Fibroblast of skin of scalp (primary cell): ENCODE measurements at regions not wholly inside any gene's neighbourhood (a gene's known extent, or its start where the extent isn't known, plus 50 kb on each side); places are given as distances from the start of the nearest gene placed in this dataset.

ENCODE experiments used
- DNase-seq: peaks from one replicate; pipeline ENCODE4 v3.0.0-alpha.2; 2013

DNA sequence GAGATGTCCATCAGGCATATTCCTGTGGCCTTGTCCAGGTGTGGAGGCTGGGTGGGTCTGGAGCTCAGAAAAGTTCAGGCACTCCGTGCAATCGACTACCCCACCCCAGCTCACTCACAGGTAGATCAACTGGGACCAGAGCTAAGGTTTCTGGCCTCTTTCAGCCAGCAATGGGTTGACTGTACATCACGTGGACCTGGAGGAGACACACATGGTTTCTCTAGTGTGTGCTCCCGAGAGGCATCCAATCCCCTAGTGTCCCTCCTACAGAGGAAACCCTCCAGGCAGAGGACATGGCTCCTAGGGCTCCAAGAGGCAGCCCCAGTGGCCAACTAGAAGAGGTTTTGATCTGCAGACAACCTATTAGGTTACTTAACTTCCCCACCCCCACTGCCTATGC lies 119.5 kb upstream of the RGS6 start:
- DNase-seq, result no peak

DNA sequence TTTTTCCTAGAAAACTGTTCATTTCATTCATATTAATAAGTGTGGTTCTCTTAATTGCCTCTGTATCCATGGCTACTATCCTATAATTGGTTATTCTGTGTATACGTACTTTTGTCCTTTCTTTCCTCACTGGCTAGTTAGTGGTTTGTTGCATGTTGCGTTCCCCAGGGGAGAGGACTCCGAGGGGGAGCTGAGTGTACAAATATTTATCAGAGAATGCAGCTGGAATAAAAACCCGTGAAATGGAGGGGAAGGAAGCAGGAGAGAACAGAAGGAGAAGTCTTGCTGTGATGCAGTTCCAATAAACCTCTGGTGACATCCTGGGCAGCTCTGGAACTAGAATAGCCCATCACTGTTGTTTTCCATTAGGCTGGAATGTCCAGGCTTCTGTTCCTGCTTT lies 117.1 kb upstream of the RGS6 start:
- no peak for DNase-seq

DNA sequence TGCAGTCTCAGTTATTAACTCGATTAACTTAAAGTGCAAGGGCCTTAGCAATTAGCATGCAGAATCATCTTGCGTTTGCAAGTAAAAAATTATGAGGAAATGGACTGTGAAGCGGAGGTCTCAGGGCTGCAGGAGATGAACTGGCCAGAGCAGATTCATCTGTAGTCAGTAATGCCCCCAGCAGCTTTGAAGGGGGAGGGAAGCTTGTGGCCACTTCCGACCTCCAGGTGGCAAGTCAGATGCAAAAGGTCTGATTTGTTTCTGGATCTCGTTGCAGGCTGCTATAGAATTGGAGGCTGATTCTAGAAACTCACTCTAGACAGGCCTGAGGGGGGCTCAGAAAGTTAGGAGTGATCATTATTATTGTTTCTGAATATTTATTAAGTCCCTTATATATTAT lies 107.4 kb upstream of the RGS6 start:
- DNase-seq, result no peak

DNA sequence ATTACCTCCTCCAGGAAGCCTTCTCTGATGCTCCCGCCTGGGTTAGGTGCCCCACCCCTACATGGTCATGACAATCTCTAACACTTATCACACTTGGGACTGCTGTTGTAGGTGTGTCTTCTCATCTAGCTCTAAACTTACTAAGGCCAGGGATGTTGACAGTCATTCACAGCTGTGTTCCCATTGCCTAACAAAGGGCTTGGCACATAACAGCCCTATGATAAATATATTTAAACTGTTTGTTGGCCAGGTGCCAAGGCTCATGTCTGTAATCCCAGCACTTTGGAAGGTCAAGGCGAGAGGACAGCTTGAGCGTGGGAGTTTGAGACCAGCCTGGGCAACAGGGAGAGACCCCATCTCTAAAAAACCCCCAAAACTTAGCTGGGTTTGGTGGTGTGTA lies 98.8 kb upstream of the RGS6 start:
- no peak for DNase-seq

DNA sequence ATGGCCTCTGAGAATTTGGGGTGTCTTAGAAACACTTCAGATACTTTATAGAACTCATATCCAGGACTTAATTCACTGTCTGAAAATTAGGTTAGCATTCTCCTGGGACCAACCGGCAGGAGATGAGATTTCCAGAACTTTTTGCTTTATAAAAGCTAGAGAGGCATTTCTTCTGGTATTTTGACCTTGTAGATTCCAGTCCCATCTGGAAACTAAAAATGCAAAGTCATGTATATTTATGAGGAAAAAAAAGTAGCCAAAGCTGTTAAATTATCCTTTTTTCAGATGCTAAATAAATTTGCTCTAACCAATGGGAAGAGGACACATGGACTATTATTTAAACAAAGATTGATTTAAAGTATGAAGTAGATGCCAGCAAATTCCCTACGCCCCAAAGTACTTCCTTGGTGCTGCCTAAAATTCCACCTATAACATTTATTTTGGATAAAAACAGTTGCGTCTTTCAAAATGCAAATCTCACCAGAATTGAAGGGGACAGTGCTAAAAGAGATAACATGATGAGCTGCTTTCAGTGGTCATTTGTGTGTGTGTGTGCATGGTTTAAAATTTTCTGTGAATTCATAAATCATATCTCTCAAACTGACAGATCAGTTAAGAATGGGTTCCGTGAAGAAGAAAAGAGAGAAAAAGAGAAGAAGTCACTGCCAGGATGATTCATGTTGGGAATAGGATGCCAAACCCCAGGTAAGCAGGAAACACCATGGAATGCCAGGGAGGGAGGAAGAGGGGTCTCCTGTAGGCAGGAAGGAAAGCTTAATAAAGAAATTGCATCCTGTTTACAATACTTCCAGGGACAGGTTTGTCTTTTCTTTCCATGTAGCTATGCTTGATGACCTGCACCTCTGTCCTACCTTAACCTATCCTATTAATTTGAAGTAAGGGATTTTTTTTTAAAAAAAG lies 97.7 kb upstream of the RGS6 start:
- DNase-seq, result no peak

- peak; percentile 13 for DNase-seq
These were observed 80.0 kb upstream of the RGS6 start for GRCh38 chr14:71852181-71852580.

- DNase-seq, result peak; percentile 71
These were observed 76.7 kb upstream of the RGS6 start for GRCh38 chr14:71855399-71856036.

DNA sequence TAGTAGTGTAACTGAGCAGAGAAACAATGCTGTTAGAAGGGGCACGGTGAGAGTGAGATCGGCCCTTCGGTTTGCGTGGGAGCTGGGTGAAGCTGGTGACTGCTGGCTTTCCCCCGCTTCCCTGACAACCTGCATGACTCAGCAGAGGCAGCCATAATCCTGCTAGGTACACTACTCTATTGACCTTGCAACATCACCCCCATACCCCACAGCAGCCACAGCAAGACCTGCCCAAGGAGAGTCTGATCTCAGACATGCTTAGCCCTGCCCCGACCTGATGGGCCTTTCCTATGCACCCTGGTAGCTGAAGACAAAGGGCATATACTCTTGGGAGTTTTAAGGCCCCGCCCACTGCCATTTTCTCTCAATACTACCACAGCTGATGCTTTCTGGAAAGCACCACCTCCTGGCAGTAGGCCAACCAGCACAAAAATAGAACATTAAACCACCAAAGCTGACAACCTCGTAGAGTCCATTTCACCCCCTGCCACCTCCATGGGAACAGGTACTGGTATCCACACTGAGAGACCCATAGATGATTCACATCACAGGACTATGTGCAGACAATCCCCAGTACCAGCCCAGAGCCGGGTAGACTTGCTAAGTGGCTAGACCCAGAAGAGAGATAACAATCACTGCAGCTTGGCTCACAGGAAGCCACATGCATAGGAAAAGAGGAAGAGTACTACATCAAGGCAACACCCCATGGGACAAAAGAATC lies 75.9 kb upstream of the RGS6 start:
- no peak for DNase-seq

DNA sequence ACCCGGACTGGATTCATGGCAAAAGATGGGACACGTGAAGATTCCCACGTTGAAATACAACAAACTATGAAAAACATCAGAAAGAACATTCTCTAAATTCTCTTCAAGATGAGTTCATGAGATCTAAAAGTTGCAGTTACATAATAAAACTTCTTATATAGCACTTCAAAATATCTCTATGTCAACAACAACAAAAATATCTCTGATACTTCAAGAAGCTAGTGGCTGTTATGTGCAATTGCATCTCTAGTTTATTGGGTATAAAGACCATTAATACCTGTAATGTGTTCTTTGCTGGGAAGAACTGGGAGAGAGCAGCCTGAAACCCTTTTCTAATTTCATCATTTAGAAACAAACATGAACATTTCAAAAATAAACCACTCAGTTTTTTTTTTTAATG lies 69.2 kb upstream of the RGS6 start:
- DNase-seq, result no peak

DNA sequence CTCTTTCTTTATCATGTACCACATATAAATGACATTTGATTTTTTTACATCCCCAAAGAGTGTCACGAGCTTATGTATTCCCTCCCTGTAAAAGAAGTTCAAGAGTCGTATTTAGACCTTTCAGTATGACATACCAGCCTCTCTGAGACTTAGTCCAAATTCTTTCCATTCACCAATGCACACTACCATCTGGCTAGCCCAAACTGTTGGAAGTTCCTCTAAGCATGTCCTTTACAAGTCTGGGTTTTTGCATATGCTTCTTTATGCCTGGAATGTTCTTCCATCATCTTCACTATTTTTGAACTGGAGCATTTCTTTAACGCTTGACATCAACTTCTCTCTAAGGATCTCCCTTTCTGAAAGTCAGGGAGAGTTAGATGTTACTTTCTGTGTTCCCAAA lies 68.5 kb upstream of the RGS6 start:
- DNase-seq, result no peak
